ENCODE measurements at regions not wholly inside any gene's neighbourhood (a gene's known extent, or its start where the extent isn't known, plus 50 kb on each side); places are given as distances from the start of the nearest gene placed in this dataset.

DNA sequence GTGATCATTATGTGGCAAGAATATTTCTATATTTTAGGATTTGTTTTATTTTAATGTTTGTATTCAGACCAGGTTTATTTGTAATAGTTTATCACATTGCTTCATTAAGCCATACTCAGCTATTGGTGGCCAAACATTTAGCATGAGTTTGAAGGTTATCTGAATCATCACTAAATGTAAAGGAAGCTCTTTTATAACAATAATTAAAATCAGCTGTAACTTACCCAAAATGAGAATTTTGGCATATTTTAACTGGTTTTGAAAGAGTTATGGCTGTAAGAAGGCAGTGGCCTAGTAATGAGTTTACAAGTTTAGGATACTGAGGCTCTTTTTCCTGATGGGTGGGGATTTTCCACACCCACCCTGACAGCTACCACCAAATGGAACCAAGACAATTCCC lies 177.8 kb downstream of the EN1 start:
- TF ChIP-seq, protein P1, sequence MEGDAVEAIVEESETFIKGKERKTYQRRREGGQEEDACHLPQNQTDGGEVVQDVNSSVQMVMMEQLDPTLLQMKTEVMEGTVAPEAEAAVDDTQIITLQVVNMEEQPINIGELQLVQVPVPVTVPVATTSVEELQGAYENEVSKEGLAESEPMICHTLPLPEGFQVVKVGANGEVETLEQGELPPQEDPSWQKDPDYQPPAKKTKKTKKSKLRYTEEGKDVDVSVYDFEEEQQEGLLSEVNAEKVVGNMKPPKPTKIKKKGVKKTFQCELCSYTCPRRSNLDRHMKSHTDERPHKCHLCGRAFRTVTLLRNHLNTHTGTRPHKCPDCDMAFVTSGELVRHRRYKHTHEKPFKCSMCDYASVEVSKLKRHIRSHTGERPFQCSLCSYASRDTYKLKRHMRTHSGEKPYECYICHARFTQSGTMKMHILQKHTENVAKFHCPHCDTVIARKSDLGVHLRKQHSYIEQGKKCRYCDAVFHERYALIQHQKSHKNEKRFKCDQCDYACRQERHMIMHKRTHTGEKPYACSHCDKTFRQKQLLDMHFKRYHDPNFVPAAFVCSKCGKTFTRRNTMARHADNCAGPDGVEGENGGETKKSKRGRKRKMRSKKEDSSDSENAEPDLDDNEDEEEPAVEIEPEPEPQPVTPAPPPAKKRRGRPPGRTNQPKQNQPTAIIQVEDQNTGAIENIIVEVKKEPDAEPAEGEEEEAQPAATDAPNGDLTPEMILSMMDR (IDR thresholded peaks at IDR 0.05; ENCODE audit: low read depth, low read length, poor library complexity, severe bottlenecking): no peak
- no peak for TF ChIP-seq EZH2phosphoT487 (IDR thresholded peaks at IDR 0.05; ENCODE audit: borderline replicate concordance, low read length)

Data from DOHH2 (cell line).